GM19438 (cell line): ENCODE measurements at regions not wholly inside any gene's neighbourhood (a gene's known extent, or its start where the extent isn't known, plus 50 kb on each side); places are given as distances from the start of the nearest gene placed in this dataset.
A peak's percentile ranks its signal among the peaks of the same experiment; 100 is the strongest.

Experiments used
- ATAC-seq: cut with Tn5 transposase; IDR thresholded peaks from one replicate; pipeline ENCODE4 v1.9.1; 2021; ENCODE audit warnings: low read depth; ENCODE audit not compliant: unreplicated experiment

DNA sequence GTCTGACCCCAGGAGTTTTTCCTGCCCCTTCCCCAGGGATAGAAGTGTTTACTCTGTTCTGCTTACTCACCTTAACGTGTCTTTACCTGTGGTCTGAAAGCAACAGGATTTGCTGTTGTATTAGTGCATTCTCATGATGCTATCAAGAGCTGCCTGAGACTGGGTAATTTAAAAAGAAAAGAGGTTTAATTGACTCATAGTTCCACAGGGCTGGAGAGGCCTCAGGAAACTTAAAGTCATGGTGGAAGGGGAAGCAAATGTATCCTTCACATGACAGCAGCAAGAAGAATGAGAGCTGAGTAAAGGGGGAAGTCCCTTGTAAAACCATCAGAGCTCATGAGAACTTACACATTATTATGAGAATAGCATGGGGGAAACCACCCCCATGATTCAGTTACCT lies 240.4 kb downstream of the SNAPC1 start:
- ATAC-seq, result no peak

DNA sequence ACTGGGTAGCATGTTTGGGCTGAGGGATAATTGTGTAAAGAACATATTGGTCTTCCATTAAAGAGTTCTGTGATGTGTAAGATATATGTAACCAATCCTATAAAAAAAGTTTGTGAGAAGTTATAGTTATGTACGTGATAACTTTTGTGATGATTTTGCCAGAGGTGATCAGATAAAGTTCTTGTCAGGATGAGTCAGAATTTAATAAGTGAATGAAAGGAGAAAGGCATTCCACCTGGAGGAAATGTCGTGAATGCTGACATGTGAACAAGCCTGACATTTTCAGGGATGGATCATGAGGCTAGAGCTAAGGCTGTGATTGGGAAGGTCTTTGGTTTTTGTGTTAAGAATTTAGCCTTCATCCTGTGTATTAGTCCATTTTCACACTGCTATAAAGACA lies 241.5 kb downstream of the SNAPC1 start:
- ATAC-seq, result no peak

DNA sequence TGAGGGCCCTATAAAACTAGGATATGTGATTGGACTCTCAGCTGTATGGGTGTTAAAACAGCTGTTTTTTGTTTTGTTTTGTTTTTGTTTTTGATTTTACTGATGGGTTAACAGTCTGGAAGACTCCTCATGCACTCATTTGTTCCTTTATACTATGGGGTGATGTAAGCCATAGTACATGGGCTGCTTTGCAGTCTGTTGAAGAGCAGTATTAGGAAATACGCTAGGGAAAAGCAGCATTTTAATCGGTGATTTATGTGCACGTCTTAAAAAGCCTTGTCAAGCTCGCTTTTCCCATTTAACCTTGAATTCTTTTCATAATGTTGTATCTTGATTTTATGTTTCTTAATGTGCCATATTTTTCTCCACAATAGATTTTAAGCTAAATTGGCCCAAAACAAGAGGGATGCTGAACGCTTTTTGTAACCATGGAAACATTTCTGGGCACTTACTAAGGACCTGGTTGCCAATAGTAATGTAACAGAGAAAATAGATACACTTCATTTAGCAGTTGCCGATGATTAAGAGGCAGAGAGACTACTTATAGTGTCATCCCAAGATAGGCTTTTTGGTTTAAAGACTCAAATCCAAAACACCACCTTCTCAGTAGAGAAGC lies 244.0 kb downstream of the SNAPC1 start:
- ATAC-seq, result no peak

- ATAC-seq, result no peak
Observed at GRCh38 chr14:62015243-62015642, 253.0 kb downstream of the SNAPC1 start.

- ATAC-seq, result no peak
Observed at GRCh38 chr14:62015945-62016344, 253.7 kb downstream of the SNAPC1 start.

DNA sequence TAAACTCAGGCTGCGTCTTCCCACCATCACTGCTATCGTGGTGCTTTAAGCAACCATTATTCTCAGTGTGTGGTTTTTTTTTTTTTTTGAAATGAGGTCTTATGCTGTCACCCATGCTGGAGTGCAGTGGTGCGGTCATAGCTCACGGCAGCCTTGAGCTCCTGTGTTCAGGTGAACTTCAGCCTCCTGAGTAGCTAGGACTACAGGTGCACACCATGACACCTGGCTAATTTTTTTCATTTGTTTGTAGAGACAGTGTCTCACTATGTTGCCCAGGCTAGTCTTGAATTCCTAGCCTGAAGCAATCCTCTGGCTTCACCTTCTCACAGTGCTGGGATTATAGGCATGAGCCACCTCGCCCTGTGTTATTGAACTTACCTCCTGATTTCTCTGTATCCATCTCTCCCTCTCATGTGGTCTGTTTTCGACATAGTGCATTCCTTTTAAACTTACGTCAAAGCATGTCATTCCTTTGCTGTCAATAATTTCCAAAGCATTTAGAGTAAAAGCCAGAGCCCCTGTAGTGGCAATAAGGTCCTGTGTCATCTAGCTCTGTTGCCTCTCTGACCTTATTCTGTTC lies 255.5 kb downstream of the SNAPC1 start:
- no peak for ATAC-seq

GRCh38 chr14:62018606-62019005 lies 256.4 kb downstream of the SNAPC1 start:
- ATAC-seq, result no peak

GRCh38 chr14:62027958-62028357 lies 265.7 kb downstream of the SNAPC1 start:
- ATAC-seq, result no peak

DNA sequence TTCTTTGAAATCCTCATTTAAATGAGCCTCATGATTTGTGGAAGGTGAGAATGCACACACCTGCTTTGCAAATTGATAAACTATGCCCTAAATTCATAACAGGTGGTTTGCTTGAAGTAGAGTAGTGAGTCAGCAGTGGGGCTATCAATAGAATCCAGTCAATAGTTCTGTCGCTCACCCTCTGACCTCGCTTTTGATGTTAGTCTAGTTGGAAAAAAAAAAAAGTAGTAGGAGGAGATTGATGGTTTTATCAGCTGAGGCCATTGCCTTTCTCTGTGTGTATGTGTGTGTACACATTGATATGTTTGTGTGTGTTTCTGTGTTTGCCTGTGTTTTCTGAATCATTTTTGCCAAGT lies 267.3 kb downstream of the SNAPC1 start:
- no peak for ATAC-seq

DNA sequence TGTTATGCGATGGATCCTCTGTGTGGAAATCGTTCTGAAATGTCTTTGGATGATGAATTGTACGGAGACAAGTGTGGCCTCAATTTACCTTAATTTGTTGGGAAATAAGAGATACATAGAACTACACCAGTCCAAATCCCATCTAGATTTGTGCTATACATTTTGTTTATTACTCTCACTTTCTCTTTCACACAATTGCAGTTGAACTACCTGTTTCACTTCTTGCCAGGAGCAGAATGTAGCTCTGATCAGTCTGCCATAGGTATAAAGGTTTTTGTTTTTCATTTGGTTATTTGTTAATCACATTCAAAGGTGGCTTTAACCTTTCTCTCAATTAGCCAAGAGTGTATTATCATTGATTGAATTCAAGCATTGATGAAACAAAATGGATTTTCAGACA lies 268.2 kb downstream of the SNAPC1 start:
- no peak for ATAC-seq

DNA sequence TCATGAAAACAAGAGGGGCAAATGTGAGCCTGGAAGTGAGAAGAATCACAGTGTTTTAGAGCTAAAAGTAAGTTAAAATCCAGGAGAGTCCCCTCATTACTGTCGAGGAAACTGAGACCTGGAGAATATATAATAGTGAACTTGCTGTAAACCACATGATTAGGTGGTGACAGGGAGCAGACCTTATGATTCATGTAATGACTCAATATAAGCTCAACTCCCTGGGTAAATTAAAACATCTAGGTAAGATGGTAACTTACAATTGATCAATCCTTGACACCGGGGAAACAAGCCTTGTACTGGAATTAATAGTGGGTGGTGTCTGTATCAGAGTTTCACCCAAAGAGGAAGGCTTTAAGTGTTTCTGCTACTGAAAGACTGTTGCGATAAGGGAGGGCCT lies 269.3 kb downstream of the SNAPC1 start:
- ATAC-seq, result no peak

GRCh38 chr14:62053188-62053587 lies 291.0 kb downstream of the SNAPC1 start:
- ATAC-seq, result peak; percentile 99

DNA sequence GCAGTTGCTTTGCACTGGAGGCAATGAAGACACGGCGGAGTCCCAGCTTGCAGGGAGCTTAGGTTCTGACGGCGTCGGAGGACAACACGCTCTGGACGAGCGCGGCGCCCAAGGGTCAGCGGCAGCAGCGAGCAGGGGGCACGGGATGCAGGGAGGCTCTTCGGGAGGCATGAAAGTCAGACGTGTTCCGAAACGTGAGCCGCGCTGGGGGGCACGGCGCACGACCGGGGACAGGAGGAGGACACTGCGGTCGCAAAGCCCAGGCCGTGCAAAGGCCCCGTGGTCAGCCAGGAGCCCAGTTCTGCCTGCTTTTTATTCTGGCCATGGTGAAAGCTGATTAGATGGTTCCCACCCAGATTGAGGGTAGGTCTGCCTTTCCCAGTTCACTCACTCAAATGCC lies 294.6 kb downstream of the SNAPC1 start:
- no peak for ATAC-seq

- no peak for ATAC-seq
Observed at GRCh38 chr14:62062645-62063044, 300.4 kb downstream of the SNAPC1 start.

- no peak for ATAC-seq
Observed at GRCh38 chr14:62064751-62065323, 302.6 kb downstream of the SNAPC1 start.

DNA sequence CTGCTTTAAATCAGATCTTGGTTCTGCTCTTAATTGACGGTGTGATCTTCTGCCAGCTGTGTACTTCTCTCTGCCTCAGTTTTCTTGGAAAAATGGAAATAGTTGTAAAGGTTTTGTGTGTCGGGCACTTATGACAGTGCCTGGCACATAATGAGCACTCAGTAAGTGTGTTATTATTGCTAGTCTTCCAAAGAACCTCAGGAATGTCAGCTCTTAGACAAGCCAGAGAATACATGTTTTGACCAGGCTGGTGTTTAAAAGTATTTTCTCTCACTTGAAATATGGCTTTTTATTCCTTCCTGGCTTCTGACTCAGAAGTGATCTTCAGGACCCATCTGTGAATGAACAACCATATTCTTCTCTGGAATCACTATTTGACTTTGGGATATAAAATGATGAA lies 304.1 kb downstream of the SNAPC1 start:
- ATAC-seq, result no peak

- no peak for ATAC-seq
Observed at GRCh38 chr14:62071039-62071438, 308.8 kb downstream of the SNAPC1 start.

DNA sequence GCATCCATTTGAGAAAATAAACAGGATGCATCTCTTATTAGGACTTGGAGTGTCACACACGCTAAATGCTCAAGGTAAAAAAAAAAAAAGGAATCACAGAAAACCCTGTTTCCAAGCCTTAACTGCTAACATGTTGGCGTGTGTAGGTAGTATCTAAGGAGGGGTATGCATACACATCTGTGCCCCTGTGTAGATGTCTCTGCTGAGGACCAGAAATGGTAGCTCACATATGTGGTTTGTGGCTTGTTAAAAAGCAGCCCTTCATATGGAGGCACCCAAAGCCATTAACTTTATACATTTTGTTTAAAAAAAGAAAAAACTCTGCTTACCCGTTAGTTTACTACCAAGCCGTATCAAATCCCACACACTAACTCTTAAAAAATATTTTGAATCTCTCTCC lies 314.1 kb downstream of the SNAPC1 start:
- ATAC-seq, result no peak

DNA sequence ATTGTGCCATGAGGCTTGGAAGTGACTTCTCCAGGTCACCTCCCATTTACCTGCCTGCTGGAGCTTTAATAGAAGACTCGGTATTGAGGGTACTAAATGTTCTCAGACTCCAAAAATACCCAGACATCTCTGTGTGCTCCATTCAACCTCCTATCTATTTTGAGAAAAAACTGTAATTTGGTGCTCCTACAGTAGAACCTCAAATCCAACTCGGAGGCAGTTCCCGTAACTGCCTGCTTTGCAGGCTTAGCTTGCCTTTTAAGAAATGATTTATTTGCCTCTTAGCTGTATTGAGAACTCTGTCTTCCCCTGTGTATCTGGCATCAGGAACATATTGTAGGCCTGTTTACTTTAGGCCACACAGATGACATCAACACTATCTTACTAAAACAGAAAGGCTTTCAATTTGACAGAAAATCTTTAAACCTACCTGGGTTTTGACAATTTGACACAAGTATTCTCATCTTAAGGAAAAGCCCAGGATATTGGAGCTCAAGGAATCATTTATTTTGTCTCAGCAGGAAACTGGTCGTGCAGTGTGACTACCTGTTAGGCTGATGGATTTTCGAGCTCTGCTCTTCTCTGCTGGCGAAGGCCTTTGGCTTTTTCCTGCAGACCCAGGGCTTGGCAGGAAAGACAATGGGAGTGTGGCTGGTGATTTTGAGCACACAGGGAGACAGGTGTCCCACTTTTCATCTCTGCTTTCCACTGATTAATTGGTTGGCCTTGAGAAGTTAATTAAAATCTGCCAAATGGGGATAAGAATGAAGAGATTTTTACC lies 314.8 kb downstream of the SNAPC1 start:
- no peak for ATAC-seq

DNA sequence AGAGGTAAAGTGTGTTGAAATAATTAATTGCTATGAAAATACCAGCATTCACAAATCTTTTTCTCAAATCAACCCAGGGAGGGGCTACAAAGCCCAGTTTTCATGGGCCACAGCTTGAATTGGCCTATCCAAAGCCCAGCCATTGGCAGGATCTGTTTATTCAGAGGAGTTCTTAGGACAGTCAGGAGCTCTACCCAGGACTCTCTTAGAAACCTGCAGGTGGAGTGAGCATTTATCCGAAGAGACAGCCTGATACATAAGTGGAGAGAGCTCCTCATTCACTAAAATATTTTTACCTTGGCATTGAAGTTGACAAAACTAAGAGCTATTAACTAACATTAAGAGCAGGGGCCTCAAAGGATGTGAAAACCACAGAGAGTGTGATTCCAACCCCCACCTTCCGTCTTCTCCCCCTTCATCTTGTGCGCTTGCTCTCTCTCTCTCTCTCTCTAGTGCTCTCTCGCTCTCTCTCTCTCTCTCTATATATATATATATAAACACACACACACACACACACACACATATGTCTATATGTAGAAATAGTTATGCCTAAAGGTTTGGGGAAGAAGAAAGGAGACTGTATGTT lies 315.5 kb downstream of the SNAPC1 start:
- no peak for ATAC-seq

DNA sequence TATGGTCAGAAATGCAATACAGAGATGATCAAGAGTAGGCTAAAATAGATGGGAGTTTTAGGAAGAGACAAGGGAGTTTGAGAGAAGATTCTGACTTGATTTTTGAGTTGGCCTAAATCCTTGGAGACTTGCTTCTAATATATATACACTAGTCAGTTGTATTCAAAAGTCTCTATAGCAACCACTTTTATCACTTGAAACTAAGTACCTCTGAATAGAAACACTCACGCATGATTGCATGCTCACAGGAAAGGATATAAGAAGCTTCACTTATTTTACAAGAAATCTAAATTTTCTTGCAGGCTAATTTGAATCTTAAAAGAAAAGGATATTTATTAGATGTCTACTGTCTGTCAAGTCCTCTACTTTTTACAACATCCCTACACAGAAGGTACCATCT lies 316.8 kb downstream of the SNAPC1 start:
- ATAC-seq, result peak; percentile 39
